Nephron (organoid): ENCODE measurements at regions not wholly inside any gene's neighbourhood (a gene's known extent, or its start where the extent isn't known, plus 50 kb on each side); places are given as distances from the start of the nearest gene placed in this dataset.

Source experiments
- H3K27ac Mint-ChIP-seq, 3 experiments: 2 replicates each; pipeline ENCODE4 v1.8.0; 2020; ENCODE audit warnings: mixed read lengths in 3 of 3, mild to moderate bottlenecking in 2 of 3, moderate library complexity in 1 of 3
- H3K27me3 Mint-ChIP-seq: 2 replicates; pipeline ENCODE4 v1.8.0; 2021; ENCODE audit warnings: low read depth, mild to moderate bottlenecking, moderate library complexity, mixed read lengths
- H3K36me3 Mint-ChIP-seq: 2 replicates; pipeline ENCODE4 v1.8.0; 2020; ENCODE audit warnings: low read depth, mixed read lengths
- H3K4me1 Mint-ChIP-seq: 2 replicates; pipeline ENCODE4 v1.8.0; 2020; ENCODE audit warnings: mixed read lengths
- H3K4me3 Mint-ChIP-seq, 3 experiments: 2 replicates each; pipeline ENCODE4 v1.8.0; 2020; ENCODE audit warnings: mild to moderate bottlenecking in 3 of 3, mixed read lengths in 3 of 3, moderate library complexity in 2 of 3
- H3K9me3 Mint-ChIP-seq: 2 replicates; pipeline ENCODE4 v1.8.0; 2020; ENCODE audit warnings: mixed read lengths
- TF ChIP-seq, protein P1 (sequence below), 3 experiments: fragments of 200-600 bp; sonication (generic); IDR thresholded peaks; one replicate each; pipeline ENCODE4 v1.5.0; 2021; ENCODE audit warnings: antibody characterized with exemption in 3 of 3; ENCODE audit not compliant: unreplicated experiment in 3 of 3

DNA sequence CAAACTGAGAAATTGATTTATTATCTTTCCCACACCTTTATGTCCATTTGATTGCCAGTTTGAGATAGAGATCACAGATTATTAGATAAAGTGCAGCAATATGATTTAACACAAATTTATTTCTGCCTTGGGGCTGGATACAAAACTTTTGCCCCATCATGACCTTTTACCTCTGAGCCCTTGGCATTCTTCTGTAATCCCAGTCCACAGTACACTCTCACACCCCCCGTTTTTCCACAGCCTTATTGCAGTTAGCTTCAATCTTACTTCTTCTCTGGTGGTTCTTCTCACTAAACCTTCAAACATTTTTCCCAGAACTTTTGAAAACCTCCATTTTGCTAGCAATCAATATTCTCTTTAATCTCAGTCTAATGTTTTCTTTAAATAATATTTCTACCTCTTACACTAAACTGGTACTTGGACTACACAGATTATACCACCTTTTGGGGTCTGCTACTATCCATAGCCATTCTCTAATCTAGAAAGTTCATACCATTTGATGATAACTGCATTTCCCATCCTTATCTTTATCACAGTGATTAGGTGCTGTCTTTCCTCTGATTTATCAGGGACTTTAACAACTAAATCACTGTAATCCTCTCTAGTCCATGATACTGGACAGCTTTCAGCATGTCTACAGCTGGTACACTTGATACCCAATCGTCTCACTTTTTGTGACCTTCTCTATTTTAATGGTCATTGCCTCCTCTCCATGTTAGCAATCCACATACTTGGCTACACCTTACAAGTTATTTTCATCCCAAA, 186.7 kb upstream of the PDE3A start:
- Mint-ChIP-seq H3K4me1 (peaks cover 5% of the 10 kb centered on the region), H3K27ac (no peak overlapping the region), H3K27me3 (peaks cover 3% of the 10 kb centered on the region), H3K4me3 (no peak overlapping the region), H3K36me3 (no peaks in the 10 kb centered on the region), H3K9me3 (no peaks in the 10 kb centered on the region)
- TF ChIP-seq, protein P1, sequence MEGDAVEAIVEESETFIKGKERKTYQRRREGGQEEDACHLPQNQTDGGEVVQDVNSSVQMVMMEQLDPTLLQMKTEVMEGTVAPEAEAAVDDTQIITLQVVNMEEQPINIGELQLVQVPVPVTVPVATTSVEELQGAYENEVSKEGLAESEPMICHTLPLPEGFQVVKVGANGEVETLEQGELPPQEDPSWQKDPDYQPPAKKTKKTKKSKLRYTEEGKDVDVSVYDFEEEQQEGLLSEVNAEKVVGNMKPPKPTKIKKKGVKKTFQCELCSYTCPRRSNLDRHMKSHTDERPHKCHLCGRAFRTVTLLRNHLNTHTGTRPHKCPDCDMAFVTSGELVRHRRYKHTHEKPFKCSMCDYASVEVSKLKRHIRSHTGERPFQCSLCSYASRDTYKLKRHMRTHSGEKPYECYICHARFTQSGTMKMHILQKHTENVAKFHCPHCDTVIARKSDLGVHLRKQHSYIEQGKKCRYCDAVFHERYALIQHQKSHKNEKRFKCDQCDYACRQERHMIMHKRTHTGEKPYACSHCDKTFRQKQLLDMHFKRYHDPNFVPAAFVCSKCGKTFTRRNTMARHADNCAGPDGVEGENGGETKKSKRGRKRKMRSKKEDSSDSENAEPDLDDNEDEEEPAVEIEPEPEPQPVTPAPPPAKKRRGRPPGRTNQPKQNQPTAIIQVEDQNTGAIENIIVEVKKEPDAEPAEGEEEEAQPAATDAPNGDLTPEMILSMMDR (IDR thresholded peaks at IDR 0.05; ENCODE audit: unreplicated experiment in 3 of 3) = no peak

DNA sequence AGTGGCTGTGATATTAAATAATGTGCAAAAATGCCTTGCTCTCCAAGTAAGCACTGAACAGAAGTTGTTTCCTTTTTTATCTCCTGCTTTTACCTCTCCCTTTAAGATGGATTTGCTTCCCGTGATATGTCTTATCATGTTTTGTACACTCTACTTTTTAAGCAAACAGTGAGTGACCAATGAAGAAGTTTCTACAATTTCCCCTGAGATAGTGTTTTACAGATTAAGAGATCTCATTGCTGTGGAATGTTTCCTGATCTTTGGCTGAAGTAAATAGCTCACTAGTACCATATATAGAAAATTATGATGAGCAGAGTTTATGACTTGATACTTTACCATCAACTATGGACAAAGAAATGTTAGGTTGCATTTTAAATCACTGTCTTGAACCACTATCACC, 184.8 kb upstream of the PDE3A start:
- TF ChIP-seq, protein P1 (IDR thresholded peaks at IDR 0.05; ENCODE audit: unreplicated experiment in 3 of 3) = no peak
- H3K36me3 Mint-ChIP-seq = no peaks in the 10 kb centered on the region
- H3K27me3 Mint-ChIP-seq = peaks cover 3% of the 10 kb centered on the region
- no peak overlapping the region for H3K4me3 Mint-ChIP-seq
- H3K9me3 Mint-ChIP-seq = no peaks in the 10 kb centered on the region
- peaks cover 5% of the 10 kb centered on the region for H3K4me1 Mint-ChIP-seq
- H3K27ac Mint-ChIP-seq = peak overlapping the region in 2 of 3 experiments; percentile 7 to 63

- Mint-ChIP-seq H3K4me3 (no peak overlapping the region), H3K36me3 (no peaks in the 10 kb centered on the region), H3K27me3 (peaks cover 3% of the 10 kb centered on the region), H3K27ac (no peak overlapping the region), H3K4me1 (peaks cover 9% of the 10 kb centered on the region), H3K9me3 (no peaks in the 10 kb centered on the region)
- TF ChIP-seq, protein P1 (IDR thresholded peaks at IDR 0.05; ENCODE audit: unreplicated experiment in 3 of 3) = no peak
Measured at GRCh38 chr12:20184514-20184913, 183.8 kb upstream of the PDE3A start.

DNA sequence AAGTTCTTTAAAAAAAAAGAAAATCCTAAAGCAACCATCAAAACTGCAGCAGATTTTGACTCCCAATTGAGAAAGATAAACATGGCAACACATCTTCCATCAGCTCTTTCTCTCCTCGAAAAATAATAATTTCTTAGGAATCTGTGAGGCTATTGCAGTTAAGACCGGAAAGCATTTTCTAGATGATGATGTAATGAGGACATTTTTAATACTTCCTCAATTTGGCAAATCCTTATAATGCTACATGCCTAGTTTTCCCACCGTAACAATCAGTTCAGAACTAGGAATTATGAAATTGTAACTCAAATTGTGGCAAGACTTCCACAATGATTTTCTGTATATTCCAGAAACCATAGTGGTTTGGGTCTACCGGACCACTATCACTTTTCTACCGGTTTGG, 180.9 kb upstream of the PDE3A start:
- no peaks in the 10 kb centered on the region for H3K36me3 Mint-ChIP-seq
- H3K27me3 Mint-ChIP-seq = peaks cover 3% of the 10 kb centered on the region
- no peaks in the 10 kb centered on the region for H3K9me3 Mint-ChIP-seq
- no peak overlapping the region for H3K27ac Mint-ChIP-seq
- no peak overlapping the region for H3K4me3 Mint-ChIP-seq
- TF ChIP-seq, protein P1 (IDR thresholded peaks at IDR 0.05; ENCODE audit: unreplicated experiment in 3 of 3) = no peak
- H3K4me1 Mint-ChIP-seq = peaks cover 12% of the 10 kb centered on the region

GRCh38 chr12:20188930-20189653, 179.2 kb upstream of the PDE3A start:
- no peaks in the 10 kb centered on the region for H3K36me3 Mint-ChIP-seq
- no peak overlapping the region for H3K4me3 Mint-ChIP-seq
- H3K27ac Mint-ChIP-seq = peak overlapping the region; percentile 8 to 60 (median 51)
- TF ChIP-seq, protein P1 (IDR thresholded peaks at IDR 0.05; ENCODE audit: unreplicated experiment in 3 of 3) = no peak
- H3K4me1 Mint-ChIP-seq = peaks cover 7% of the 10 kb centered on the region
- peaks cover 3% of the 10 kb centered on the region for H3K27me3 Mint-ChIP-seq
- H3K9me3 Mint-ChIP-seq = no peaks in the 10 kb centered on the region
